Activated T-cell treated with anti-CD3 and anti-CD28 coated beads for 4 hours (primary cell): ENCODE measurements at regions not wholly inside any gene's neighbourhood (a gene's known extent, or its start where the extent isn't known, plus 50 kb on each side); places are given as distances from the start of the nearest gene placed in this dataset.
"Not testable (repeated sequence)": the region's sequence is repeated elsewhere in the genome, so short reads cannot be mapped to it uniquely, and the experiment has no call there.

Experiments
- DNase-seq: peaks from one replicate; pipeline ENCODE4 v3.0.0-alpha.2; 2020

DNA sequence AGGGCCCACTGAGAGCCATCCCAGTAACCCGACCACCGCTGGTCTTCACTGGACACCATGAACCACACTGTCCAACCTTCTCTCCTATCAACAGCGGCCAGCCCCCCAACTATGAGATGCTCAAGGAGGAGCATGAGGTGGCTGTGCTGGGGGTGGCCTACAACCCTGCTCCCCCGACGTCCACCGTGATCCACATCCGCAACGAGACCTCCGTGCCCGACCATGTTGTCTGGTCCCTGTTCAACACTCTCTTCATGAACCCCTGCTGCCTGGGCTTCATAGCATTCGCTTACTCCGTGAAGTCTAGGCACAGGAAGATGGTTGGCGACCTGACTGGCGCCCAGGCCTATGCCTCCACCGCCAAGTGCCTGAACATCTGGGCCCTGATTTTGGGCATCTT is 423.8 kb upstream of the EPHA5 start:
- no peak for DNase-seq

DNA sequence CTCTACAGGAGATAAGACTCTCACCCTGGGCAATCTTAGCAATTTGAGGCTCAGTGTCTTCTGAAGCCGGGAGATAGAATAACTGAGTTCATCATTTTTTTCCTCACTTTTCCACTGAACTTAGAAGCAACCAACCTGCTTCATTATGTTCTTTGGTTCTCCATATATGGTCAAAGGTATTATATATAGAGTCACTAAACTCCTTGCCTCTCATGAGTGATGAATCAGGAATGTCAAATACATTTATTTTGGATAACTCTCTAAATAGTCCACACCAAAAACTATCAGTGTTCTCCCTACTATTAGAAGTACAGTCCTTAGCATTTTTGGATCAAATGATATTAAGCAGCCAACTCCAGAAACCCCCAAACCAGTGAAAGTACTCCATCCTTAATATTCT is 421.5 kb upstream of the EPHA5 start:
- DNase-seq = no peak

DNA sequence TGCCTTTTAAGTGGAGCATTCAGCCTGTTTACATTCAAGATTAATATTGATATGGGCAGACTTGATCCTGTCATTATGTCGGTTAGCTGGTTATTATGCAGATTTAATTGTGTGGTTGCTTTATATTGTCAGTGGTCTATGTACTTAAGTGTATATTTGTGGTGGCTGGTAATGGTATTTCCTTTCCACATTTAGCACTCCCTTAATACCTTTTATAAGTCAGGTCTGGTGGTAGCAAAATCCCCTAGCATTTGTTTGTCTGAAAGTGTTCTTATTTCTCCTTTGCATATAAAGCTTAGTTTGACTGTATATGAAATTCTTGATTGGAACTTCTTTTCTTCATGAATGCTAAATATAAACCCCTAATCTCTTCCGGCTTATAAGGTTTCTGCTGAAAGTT is 403.7 kb upstream of the EPHA5 start:
- no peak for DNase-seq

DNA sequence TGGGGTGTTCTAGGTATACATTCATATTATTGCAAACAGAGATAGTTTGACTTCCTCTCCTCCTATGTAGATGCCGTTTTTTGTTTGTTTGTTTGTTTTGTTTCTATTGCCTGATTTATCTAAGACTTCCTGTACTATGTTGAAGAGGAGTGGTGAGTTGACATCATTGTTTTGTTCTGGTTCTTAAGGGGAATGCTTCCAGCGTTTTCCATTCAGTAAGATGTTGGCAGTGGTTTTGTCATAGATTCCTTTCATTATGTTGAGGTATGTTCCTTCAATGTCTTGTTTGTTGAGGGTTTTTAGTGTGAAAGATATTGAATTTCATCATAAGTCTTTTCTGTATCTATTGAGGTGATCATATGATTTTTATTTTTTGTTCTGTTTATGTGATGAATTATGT is 401.6 kb upstream of the EPHA5 start:
- DNase-seq = no peak

DNA sequence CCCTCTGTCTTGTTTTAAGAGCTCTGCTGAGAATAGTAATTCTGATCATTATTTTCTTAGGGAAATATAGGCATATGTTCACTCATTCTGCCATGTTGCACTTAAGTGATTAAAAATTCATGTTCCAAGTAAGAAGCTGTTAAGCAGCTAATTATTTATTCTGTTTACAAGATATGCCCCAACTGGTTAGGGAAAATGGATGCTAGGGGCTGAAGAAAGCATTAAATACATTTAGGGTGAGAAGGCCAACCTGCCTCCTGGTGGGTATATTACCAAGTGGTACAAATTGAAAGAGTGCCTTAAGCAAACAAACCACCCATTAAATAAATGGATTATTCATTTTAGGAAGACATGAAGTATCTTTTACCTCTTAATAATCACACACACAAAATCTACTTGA is 392.6 kb upstream of the EPHA5 start:
- DNase-seq = no peak

DNA sequence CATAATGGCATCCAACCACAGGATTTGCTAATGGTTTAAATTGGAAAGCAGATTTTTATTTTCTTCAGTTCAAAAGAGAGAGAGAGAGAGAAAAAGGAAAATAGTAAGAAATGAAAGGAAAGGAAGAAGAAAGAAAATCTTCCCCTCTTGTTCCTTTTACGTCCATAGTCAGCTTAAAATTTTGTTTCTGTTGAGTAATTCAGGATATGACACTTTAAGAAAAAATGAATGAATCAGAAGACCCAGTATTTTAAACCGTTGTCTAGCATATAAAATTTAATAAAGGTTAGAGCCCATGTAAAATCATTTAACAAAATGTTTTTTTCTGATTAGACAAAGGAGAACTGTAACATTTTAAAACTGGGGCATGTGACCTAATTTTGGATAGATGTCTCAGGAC is 391.8 kb upstream of the EPHA5 start:
- no peak for DNase-seq

DNA sequence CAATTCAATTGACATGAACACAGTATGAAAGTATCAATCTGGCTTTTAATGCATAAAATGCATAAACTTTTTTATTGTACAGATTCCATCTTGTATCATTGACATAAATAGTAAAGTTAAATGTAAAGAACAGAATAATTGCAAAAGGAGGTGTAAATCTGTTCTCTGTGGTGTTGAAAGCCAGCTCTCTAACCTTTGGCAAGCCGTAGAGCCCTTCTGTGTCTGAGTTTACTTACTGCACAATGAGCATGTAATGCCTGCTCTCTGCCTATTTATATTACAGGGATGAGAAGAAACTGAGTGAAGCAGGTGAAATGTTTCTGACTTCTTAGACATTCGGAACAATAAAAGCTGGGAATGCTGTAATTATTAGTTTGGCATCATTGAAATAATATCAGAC is 389.3 kb upstream of the EPHA5 start:
- DNase-seq = no peak

DNA sequence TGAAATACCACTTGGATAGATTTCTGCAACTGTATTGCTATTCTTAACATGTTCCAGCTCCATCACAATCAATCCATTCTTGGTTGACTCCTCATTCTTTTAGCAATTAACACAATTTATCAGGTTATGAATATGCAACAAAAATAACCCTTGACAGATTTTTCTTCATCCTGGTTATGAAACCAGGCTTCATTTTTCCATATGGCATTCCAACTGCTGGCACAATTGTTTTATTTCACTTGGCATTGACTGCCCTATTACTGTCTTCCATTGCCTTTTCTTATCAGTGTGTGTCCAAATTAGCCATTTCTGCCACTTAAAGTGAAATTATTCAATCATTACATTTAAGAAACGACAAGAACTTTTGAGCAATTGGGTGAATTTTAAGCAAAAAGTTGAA is 388.8 kb upstream of the EPHA5 start:
- DNase-seq = no peak

DNA sequence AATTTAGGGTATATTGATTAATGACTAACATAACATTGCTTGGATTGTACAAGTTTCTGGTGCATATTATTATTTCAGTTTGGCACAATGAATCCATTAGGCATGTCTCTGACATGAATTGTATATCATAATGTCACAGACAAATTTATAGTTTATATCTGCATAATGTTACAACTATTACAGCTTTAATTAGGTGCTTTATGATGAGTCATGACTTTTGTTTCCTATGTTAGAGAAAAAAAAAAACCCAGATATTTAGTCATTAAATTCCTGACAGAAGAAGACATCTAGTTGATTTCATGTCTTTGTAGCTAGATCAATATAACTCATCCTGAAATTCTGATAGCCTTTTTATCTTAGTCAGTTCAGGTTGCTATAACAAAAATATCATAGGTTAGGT is 385.7 kb upstream of the EPHA5 start:
- no peak for DNase-seq

DNA sequence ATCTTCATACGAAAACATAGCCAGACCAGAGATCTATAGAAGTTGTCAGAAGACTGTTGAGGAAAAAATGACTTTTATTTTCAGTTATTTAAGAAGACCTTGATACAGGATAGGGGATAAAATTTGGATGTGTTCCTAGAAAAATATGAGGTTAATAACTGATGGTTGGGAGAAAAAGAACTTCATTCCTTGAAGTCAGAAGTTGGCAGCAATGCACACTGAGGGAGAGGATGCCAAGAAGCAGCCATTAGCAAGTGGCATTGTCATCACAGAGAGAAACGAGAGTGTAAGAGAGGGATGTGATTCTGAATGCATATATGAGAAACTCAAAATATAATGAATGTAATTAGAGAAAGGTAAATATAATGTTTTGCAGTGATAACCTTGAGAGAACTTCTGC is 382.1 kb upstream of the EPHA5 start:
- no peak for DNase-seq

DNA sequence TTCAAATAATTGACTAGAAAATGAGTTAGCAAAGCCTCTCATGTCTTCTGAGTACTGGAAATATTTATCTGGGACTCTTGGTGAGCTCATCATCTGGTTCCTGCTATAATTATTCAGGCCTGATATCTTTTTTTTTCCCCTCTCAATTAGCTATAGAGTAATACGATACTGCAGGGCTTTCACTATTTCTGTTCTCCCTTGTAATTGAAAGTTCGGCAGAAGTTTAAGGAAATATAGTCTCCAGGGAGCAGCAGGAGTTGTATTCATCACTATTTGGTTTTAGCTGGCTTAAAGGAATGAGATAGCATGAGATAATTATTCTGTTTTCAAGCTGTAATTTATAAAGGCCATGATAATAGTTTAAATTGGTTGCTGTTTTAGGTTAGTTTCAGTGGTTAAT is 378.6 kb upstream of the EPHA5 start:
- DNase-seq = no peak

DNA sequence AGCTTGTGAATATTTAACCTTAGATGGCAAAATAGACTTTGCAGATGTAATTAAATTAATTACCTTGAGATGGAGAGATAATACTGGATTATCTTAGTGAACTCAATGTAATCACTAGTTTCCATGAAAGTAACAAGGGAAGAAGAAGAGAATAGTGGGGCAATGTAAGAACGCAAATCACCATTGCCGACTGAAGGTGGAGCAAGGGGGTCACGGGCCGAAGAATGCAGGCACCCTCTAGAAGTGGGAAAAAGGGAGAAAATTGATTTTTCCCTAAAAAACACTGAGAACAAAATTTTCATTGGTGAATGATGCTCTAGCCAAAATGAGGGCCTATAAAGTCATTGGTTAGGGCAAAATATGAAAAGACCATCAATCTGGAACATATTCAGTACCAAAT is 375.6 kb upstream of the EPHA5 start:
- DNase-seq = no peak

DNA sequence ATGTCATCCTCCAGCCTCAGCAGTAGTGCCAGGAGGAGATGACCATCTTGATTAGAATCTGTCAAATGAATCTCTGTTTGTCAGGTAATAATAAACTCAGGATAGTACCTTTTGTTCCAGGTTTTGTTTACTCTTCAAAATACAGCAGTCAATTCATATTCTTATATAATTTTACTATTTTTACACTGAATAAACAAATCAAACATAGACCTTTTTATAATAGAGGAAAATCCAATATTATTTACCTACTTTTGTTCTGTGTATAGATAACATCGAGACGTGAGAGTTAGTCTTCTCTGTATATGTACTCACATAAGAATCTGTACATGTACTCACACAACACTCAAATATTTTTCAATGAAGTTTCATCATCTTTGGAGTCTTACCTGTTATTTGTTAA is 365.4 kb upstream of the EPHA5 start:
- DNase-seq = no peak

DNA sequence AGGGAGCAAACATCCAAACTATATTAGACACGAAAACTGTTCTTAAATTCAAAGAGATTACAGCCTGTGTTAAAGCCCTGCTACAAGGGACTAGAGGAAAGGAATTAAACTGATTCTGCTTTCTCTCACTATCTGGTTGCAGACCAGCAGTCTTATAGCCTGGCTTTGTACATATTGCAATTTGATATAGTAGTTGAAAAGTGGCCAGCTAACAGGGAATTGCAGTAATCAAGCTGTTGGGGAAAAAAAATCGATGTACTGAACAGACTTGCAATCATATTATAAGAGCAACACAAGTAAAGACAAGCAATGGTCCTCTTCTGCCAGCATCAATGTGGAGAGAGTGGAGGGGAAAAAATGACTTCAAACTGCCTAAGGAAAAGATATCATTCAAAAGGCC is 364.4 kb upstream of the EPHA5 start:
- no peak for DNase-seq

DNA sequence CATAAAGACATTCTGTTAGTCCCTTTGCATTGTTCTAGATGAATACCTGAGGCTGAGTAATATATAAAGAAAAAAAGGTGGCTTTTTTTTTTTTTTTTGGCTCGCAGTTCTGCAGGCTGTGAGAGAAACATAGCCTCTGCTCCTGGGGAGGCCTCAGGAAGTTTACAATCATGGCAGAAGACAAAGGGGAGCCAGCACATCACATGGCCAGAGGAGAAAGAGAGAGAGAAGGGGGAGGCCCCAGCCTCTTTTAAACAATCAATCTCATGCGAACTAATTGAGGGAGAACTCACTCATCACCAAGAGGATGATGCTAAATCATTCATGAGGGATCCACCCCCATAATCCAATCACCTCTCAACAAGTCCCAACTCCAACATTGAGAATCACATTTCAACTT is 364.0 kb upstream of the EPHA5 start:
- no peak for DNase-seq

DNA sequence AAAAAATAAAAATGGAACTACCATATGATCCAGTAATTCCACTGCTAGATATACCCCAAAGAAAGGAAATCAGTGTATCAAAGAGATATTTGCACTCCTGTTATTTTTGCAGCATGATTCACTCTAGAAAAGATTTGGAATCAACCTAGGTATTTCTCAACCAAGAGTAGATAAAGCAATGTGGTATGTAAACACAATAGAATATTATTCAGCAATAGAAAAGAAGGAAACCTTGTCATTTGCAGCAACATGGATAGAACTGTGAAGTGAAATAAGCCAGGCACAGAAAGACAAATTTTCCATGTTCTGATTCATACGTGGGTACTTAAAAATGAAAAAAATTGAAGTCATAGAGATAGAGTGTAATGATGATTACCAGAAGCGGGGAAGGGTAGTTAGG is 362.3 kb upstream of the EPHA5 start:
- DNase-seq = no peak

DNA sequence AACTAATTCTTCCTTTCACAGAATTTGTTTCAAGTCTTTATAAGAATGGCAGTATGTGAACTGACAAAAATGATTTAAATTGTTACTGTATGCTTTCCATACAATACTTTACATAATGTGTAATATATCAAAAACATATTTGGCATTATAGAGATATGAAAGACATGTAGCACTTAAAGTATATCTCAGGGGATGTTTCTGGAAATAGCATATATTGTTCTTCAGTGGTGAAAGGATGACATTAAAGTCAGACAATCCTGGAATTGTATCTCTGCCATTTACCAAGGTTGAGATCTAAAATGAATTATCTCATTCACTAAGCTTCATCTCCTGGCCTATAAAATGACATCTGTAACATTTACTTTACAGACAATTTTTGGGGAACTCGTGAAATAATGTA is 358.4 kb upstream of the EPHA5 start:
- no peak for DNase-seq

DNA sequence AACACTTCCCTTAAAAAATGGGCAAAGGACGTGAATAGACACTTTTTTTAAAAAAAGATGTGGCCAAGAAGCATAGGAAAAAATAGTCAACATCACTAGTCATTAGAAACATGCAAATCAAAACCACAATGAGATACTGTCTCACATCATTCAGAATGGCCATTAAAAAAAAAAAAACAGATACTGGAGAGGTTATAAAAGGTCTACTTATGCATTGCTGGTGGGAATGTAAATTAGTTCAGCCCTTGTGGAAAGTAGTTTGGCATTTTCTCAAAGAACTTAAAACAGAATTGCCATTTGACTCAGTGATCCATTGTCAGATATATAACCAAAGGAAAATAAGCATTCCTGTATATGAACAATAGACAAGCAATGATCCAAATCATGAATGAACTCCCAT is 352.8 kb upstream of the EPHA5 start:
- DNase-seq = no peak

DNA sequence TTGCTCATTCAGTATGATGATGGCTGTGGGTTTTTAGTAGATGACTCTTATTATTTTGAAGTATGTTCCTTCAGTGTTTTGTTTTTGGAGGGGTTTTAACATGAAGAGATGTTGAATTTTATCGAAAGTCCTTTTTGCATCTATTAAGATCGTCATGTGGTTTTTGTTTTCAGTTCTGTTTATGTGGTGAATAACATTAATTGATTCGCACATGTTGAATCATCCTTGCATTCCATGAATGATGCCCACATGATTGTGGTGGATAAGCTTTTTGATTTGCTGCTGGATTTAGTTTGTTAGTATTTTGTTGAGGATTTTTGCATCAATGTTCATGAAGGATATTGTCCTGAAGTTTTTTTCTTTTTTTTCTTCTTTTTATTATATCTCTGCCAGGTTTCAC is 347.4 kb upstream of the EPHA5 start:
- DNase-seq = no peak

DNA sequence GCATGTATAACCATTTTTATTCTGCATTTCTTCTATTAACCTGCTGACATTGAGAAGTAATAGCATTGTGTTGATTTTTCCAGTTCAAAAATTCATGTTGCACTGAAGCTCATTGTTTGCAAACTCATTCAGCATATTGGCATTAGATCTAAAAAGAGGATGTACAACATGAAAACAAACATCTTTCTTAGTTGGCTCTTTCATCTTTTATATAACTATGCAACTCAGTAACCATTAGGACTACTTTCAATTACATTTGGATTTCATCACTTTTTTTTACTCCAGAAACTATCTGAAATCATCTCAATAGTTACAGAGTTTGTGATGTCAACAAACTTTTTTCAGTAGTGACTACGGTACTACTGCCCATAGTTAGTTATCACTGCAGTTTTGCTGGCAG is 346.0 kb upstream of the EPHA5 start:
- no peak for DNase-seq

DNA sequence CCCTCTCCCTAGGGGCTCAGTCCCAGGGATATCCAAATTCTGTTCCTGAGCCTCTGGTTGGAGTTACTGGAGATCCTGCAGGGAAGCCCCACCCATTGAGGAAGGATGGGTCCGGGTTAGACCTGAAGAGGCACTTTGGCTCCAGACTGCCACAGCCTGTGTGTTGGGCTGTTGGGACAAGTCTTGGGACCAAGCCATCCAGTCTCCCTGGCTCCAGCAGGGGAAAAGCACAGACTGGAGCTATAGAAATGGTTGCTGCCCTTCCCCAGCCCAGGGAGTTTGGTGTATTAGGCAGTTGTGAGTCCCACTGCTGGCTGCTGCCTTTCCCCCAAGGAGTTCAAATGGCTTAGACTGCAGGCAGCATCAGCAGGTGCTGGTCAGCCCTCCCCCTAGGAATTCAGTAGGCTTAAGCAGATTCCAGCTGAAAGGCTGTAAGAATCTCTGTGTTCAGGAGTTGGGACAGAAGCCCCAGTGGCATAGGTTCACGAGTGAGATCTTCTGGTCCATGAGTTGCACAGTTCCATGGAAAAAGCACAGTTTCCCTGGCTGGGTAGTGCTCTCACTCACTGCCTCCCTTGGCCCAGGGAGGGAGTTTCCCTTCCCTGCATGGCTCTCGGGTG is 344.0 kb upstream of the EPHA5 start:
- DNase-seq = no peak

DNA sequence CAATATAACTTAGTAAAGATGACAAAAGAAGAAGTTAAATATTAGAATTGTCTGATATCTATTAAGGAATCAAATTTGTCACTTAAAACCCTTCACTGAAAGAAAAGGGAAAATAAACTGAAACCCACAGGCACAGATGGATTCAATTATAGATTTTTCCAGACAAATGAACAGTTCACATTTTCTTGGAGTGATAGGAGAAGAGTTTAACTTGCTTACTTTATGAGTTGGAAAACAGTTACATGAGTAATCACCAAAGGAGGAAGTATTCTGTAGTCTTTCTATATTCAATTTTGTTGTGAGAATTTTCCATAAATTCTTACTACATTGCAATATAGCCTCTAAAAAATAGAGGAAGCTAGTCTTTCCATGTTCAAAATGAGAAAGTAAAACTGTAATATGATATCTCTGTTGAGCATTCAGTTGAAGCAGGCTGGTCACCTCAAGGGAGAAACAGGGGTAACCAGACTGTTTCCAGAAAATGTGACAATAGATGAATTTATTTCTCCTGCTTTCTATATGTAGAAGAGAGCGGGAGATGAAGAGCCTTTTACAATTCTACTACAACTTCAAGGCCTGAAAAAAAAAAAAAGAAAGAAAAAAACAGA is 330.3 kb upstream of the EPHA5 start:
- no peak for DNase-seq

DNA sequence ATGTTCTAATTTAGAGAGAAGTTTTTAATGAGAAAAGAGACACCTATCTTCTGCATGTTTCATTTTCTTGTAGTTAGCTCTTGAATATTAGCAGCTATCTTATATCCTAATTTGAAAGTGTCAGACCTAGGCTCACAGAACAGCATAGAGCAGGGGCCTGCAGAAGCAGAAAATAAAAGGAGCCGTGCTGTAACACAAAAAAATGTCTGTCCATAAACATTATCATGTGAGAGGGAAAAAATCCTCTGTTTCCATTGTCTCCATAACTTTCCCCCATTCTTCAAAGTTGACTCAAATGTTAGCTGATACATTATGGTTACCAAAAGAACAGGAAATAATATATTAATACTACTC is 329.2 kb upstream of the EPHA5 start:
- no peak for DNase-seq

DNA sequence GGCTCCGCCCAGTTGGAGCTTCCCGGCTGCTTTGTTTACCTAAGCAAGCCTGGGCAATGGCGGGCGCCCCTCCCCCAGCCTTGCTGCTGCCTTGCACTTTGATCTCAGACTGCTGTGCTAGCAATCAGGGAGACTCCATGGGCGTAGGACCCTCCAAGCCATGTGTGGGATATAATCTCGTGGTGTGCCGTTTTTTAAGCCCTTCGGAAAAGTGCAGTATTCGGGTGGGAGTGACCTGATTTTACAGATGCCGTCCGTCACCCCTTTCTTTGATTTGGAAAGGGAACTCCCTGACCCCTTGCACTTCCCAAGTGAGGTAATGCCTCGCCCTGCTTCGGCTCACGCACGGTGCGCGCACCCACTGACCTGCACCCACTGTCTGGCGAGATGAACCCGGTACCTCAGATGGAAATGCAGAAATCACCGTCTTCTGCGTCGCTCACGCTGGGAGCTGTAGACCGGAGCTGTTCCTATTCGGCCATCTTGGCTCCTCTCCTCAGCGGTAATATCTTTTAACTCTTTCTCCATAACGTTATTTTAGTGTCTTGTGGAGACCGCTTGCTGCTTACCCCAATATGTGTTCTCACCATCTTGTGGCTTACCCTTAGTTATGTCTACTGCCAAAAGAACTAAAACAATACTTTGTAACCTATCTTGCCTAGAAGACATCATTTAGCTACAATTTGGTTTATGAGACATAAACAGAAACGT is 328.7 kb upstream of the EPHA5 start:
- DNase-seq = not testable (repeated sequence)

DNA sequence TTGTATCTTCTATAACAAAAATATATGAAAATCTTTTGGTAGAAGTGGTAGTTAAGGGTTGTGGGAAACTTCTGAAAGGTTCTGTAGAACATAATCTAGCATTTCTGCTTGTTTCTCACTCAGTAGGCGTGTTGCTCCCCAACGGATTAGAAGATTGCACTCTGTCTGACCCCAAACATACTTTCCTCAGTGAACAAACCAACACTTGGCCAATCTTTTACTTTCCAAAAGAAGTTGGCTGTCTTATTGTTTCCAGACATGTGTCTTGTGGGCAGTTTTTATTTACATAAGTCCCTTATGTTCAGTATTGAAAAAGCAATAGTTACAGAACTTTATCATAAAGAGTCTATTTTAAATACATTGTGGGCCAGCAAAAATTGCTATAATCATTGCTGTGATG is 312.8 kb upstream of the EPHA5 start:
- no peak for DNase-seq
